ENCODE measurements at regions not wholly inside any gene's neighbourhood (a gene's known extent, or its start where the extent isn't known, plus 50 kb on each side); places are given as distances from the start of the nearest gene placed in this dataset.

- Mint-ChIP-seq H3K4me1 (ENCODE audit: low read depth) (peaks cover 8% of the 10 kb centered on the region; the same call in 1 of the 2 replicates), H3K27ac (no peak overlapping the region)
Observed at GRCh38 chr6:141153563-141153962, 979.2 kb upstream of the GJE1 start.

GRCh38 chr6:141152951-141153350, 979.8 kb upstream of the GJE1 start:
- DNase-seq: no peak
- H3K27me3 Mint-ChIP-seq (ENCODE audit: insufficient read depth): no peaks in the 10 kb centered on the region
- no peak overlapping the region for H3K4me3 Mint-ChIP-seq
- H3K36me3 Mint-ChIP-seq (ENCODE audit: low read depth): no peaks in the 10 kb centered on the region
- H3K9me3 Mint-ChIP-seq: no peaks in the 10 kb centered on the region
- H3K4me1 Mint-ChIP-seq (ENCODE audit: low read depth): peaks cover 8% of the 10 kb centered on the region; the same call in 1 of the 2 replicates
- TF ChIP-seq, protein P1, sequence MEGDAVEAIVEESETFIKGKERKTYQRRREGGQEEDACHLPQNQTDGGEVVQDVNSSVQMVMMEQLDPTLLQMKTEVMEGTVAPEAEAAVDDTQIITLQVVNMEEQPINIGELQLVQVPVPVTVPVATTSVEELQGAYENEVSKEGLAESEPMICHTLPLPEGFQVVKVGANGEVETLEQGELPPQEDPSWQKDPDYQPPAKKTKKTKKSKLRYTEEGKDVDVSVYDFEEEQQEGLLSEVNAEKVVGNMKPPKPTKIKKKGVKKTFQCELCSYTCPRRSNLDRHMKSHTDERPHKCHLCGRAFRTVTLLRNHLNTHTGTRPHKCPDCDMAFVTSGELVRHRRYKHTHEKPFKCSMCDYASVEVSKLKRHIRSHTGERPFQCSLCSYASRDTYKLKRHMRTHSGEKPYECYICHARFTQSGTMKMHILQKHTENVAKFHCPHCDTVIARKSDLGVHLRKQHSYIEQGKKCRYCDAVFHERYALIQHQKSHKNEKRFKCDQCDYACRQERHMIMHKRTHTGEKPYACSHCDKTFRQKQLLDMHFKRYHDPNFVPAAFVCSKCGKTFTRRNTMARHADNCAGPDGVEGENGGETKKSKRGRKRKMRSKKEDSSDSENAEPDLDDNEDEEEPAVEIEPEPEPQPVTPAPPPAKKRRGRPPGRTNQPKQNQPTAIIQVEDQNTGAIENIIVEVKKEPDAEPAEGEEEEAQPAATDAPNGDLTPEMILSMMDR (IDR thresholded peaks at IDR 0.05): no peak
- H3K27ac Mint-ChIP-seq: no peak overlapping the region

More at GRCh38 chr6:141153563-141153962, 979.2 kb upstream of the GJE1 start:
- TF ChIP-seq, protein P1 (IDR thresholded peaks at IDR 0.05): no peak
- H3K36me3 Mint-ChIP-seq (ENCODE audit: low read depth): no peaks in the 10 kb centered on the region
- H3K27me3 Mint-ChIP-seq (ENCODE audit: insufficient read depth): no peaks in the 10 kb centered on the region
- no peak overlapping the region for H3K4me3 Mint-ChIP-seq
- no peaks in the 10 kb centered on the region for H3K9me3 Mint-ChIP-seq
- DNase-seq: no peak

DNA sequence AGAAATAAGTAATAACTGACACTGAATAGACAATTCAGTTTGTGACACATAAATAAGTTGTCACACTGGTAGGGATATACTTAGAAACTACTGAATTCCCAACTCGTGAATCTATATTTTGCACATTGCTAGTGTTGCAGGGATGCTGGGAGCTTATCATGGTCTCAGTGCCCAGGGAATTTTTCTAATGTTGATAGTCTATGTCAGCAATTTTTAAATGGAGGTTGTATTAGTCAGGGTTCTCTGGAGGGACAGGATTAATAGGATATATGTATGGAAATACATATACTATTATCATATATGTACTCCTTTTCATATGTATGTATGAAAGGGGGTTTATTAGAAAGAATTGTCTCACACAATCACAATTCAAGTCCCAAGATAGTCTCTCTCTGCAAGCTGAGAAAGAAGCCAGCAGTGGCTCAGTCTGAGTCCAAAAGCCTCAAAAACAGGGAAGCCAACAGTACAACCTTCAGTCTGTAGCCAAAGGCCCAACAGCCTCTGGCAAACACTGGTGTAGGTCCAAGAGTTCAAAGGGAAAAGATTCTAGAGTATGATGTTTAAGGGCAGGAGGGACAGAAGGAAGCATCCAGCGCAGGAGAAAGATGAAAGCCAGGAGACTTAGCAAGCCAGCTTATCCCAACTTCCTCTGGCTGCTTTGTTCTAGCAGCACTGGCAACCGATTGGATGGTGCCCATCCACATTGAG, 980.9 kb upstream of the GJE1 start:
- Mint-ChIP-seq H3K27me3 (ENCODE audit: insufficient read depth) (no peaks in the 10 kb centered on the region), H3K4me3 (no peak overlapping the region), H3K4me1 (ENCODE audit: low read depth) (peaks cover 8% of the 10 kb centered on the region; the same call in 1 of the 2 replicates), H3K36me3 (ENCODE audit: low read depth) (no peaks in the 10 kb centered on the region), H3K9me3 (no peaks in the 10 kb centered on the region), H3K27ac (no peak overlapping the region)
- DNase-seq: no peak
- TF ChIP-seq, protein P1 (IDR thresholded peaks at IDR 0.05): no peak

DNA sequence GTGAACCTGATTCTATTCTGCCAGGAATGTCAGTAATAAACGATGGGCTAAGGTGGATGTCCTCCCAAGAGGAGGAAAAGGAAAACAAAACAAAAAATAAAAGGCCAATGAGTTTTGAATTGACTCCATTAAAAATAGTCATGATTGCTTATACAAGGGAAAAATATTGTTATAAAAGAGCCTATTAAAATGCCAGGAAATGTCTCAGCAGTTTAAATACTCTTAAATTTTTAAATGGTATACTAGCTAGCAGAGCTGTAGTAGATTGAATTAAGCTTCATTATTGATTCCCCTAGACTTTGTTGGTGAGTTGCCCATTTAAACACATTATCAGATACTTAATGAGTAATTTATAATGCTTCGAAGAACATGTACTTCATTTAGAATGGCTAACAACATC, 990.9 kb upstream of the GJE1 start:
- H3K9me3 Mint-ChIP-seq: no peaks in the 10 kb centered on the region
- no peaks in the 10 kb centered on the region; the same call in 1 of the 2 replicates for H3K27me3 Mint-ChIP-seq (ENCODE audit: insufficient read depth)
- DNase-seq: no peak
- H3K27ac Mint-ChIP-seq: no peak overlapping the region
- TF ChIP-seq, protein P1 (IDR thresholded peaks at IDR 0.05): no peak
- no peaks in the 10 kb centered on the region for H3K36me3 Mint-ChIP-seq (ENCODE audit: low read depth)
- no peak overlapping the region for H3K4me3 Mint-ChIP-seq
- peaks cover 12% of the 10 kb centered on the region; the same call in 1 of the 2 replicates for H3K4me1 Mint-ChIP-seq (ENCODE audit: low read depth)

DNA sequence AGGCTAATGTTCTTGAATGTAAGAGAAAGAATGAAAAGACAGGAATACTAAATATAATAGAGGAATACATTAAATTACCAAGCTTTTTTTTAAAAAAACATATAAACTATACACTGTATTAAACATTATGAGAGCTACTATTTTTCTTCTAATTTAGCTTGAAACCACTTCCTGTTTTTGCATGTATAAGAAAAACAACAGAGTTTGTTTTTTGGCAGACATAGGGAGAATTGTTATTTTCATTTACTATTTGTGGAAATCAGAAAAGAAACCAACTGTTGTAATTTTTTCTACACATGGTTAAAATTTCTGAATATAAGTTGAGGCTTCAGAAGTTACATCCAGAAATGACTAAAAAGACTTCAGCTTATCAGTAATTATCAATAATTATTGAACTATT, 991.8 kb upstream of the GJE1 start:
- H3K36me3 Mint-ChIP-seq (ENCODE audit: low read depth): no peaks in the 10 kb centered on the region
- H3K9me3 Mint-ChIP-seq: no peaks in the 10 kb centered on the region
- no peak for DNase-seq
- TF ChIP-seq, protein P1 (IDR thresholded peaks at IDR 0.05): no peak
- no peak overlapping the region for H3K27ac Mint-ChIP-seq
- no peak overlapping the region for H3K4me3 Mint-ChIP-seq
- H3K27me3 Mint-ChIP-seq (ENCODE audit: insufficient read depth): no peaks in the 10 kb centered on the region; the same call in 1 of the 2 replicates
- H3K4me1 Mint-ChIP-seq (ENCODE audit: low read depth): peaks cover 12% of the 10 kb centered on the region; the same call in 1 of the 2 replicates

Measured in HFFc6 (cell line).